GM18867 (cell line): ENCODE measurements at regions not wholly inside any gene's neighbourhood (a gene's known extent, or its start where the extent isn't known, plus 50 kb on each side); places are given as distances from the start of the nearest gene placed in this dataset.

Experiments used
- ATAC-seq: cut with Tn5 transposase; IDR thresholded peaks from one replicate; pipeline ENCODE4 v1.9.1; 2021; ENCODE audit warnings: mild to moderate bottlenecking, moderate library complexity; ENCODE audit not compliant: unreplicated experiment

GRCh38 chr1:4113897-4114296 is 213.8 kb upstream of the C1orf174 start:
- ATAC-seq: no peak

GRCh38 chr1:4115191-4115900 is 215.3 kb upstream of the C1orf174 start:
- ATAC-seq: no peak

DNA sequence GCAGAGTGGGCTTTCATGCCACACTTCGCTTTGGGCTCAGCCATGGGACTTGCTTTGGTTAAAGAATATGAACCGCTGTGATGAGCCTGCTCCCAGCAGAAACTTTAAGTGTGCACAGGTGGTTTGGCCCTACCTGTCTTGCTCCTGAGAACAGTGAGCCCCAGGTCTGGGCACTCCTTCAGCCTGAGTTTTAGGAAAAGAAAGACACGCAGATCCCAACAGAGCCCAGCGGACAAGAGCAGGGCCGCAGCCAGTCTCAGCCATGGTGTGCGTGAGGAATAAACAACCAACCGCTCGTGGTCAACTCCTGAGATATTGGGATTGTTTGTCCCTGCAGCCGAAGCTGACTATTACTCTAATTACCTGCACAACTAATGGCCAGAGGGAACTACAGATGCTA is 217.1 kb upstream of the C1orf174 start:
- ATAC-seq: no peak

- no peak for ATAC-seq
Measured at GRCh38 chr1:4118746-4119515, 218.9 kb upstream of the C1orf174 start.

DNA sequence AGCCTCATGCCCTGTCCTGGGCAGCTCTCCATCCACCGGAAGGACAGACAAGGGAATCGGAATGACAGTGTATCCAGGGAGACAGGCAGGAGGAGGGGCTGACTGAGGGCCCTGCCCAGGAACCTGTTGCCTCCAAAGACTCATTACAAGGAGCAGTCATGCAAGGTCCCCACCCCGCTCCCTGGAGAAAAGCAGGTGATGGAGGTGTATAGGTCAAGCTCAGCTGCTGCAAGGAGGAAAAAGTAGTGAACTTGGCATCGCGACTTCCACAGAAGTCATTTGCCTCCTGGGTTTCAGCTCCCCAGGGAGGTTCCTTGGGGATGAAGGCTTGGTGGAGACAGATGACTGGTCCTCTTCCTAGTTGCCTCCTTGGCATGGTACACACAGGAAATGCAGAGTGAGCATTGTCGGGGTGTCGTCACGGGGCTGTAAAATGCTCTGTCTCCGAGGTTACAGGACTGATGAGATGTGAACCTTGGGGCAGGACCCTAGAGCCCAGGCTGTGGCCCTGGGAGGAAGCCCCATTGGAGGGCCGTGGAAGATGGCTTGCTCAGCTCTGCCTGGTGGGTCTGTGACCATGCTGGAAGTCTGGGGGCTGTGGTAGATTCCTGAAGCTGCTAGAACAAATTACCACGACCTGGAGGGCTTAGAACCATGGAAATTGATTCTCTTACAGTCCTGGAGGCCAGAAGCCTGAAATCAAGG is 219.6 kb upstream of the C1orf174 start:
- no peak for ATAC-seq

- ATAC-seq: no peak
Measured at GRCh38 chr1:4120557-4121292, 220.7 kb upstream of the C1orf174 start.

GRCh38 chr1:4121293-4121684 is 221.2 kb upstream of the C1orf174 start:
- no peak for ATAC-seq

- ATAC-seq: no peak
Measured at GRCh38 chr1:4121834-4122512, 221.9 kb upstream of the C1orf174 start.

GRCh38 chr1:4122513-4123160 is 222.6 kb upstream of the C1orf174 start:
- no peak for ATAC-seq

GRCh38 chr1:4124631-4125145 is 224.6 kb upstream of the C1orf174 start:
- no peak for ATAC-seq

DNA sequence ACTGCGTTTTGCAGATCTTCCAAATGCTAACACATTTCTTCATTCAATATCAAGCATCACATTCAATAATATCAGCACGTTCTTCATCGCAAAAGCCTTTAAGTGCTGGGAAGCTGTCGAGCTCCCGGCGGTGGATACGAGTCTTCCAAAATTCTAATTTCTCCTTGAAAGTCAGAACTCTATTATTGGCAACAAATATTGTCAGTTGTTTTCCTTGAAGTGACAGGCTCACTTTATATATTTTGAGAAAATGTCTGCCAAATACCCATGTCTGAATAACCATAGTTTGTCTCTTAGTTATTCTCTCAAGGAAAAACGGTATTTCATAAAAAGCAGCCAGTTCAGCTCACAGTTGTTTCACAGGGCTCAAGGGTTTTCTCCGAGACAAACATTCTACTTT is 226.2 kb upstream of the C1orf174 start:
- no peak for ATAC-seq

- ATAC-seq: no peak
Measured at GRCh38 chr1:4126731-4127591, 226.9 kb upstream of the C1orf174 start.

GRCh38 chr1:4127592-4128140 is 227.6 kb upstream of the C1orf174 start:
- no peak for ATAC-seq

GRCh38 chr1:4128616-4129015 is 228.5 kb upstream of the C1orf174 start:
- no peak for ATAC-seq

GRCh38 chr1:4129693-4130092 is 229.6 kb upstream of the C1orf174 start:
- ATAC-seq: no peak

- no peak for ATAC-seq
Measured at GRCh38 chr1:4130096-4130495, 230.0 kb upstream of the C1orf174 start.

- ATAC-seq: no peak
Measured at GRCh38 chr1:4131734-4132133, 231.7 kb upstream of the C1orf174 start.
